Esophagus muscularis mucosa (tissue), 4 donors: ENCODE measurements at regions not wholly inside any gene's neighbourhood (a gene's known extent, or its start where the extent isn't known, plus 50 kb on each side); places are given as distances from the start of the nearest gene placed in this dataset.

Source experiments
- EP300 ChIP-seq: sonication (generic); formaldehyde crosslinking; IDR thresholded peaks from one replicate; pipeline ENCODE4 v1.6.1; 2017; ENCODE audit warnings: antibody characterized with exemption
- POLR2A ChIP-seq: fragments of 450-650 bp; IDR thresholded peaks from one replicate; pipeline ENCODE4 v1.6.1; 2017; ENCODE audit warnings: antibody characterized with exemption, moderate library complexity, mild to moderate bottlenecking, low read depth
- POLR2AphosphoS5 ChIP-seq, 2 donors: sonication (generic); formaldehyde crosslinking; IDR thresholded peaks; one replicate each; pipeline ENCODE4 v1.6.1; 2017; ENCODE audit warnings: antibody characterized with exemption in 2 of 2
- TF ChIP-seq, protein P1 (sequence below), 3 experiments: fragments of 200-600 bp in 2 of 3; fragments of 450-650 bp in 1 of 3; sonication (generic) in 2 of 3; IDR thresholded peaks; one replicate each; pipeline ENCODE4 v1.5.1; 2017 to 2019; ENCODE audit warnings: antibody characterized with exemption in 3 of 3, mild to moderate bottlenecking in 2 of 3, moderate library complexity in 1 of 3

DNA sequence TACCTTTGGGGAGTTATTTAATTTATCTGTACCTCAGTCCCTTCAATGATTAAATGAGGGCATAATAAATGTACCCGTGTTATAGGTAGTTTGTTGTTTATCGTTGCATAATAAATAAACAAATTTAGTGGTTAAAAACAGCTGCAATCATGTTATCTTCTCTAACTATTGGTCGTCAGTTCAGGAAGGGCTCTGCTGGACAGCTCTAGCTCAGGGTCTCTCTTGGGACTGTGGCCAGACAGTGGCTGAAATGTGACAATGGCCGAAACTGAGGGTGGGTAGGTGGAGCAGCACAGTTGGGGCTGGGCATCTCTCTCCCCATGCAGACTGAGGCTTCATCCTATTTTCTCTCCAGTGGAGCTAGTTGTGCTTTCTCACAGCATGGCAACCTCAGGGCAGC, 632.1 kb upstream of the HS6ST1 start:
- TF ChIP-seq, protein P1, sequence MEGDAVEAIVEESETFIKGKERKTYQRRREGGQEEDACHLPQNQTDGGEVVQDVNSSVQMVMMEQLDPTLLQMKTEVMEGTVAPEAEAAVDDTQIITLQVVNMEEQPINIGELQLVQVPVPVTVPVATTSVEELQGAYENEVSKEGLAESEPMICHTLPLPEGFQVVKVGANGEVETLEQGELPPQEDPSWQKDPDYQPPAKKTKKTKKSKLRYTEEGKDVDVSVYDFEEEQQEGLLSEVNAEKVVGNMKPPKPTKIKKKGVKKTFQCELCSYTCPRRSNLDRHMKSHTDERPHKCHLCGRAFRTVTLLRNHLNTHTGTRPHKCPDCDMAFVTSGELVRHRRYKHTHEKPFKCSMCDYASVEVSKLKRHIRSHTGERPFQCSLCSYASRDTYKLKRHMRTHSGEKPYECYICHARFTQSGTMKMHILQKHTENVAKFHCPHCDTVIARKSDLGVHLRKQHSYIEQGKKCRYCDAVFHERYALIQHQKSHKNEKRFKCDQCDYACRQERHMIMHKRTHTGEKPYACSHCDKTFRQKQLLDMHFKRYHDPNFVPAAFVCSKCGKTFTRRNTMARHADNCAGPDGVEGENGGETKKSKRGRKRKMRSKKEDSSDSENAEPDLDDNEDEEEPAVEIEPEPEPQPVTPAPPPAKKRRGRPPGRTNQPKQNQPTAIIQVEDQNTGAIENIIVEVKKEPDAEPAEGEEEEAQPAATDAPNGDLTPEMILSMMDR (IDR thresholded peaks at IDR 0.05), result no peak
- TF ChIP-seq POLR2A (no peak), POLR2AphosphoS5 (IDR thresholded peaks at IDR 0.05) (no peak), EP300 (no peak)
